HEK293 (cell line): ENCODE measurements at regions not wholly inside any gene's neighbourhood (a gene's known extent, or its start where the extent isn't known, plus 50 kb on each side); places are given as distances from the start of the nearest gene placed in this dataset.

ENCODE experiments used
- CTCF ChIA-PET: fragments of 350-600 bp; formaldehyde crosslinking; extraction: SDS; loops from one replicate; lab custom pipeline; 2021; ENCODE audit warnings: antibody characterized with exemption; lab: Yijun Ruan, JAX
- POLR2A ChIA-PET: fragments of 300-600 bp; formaldehyde crosslinking; extraction: SDS; loops from one replicate; lab custom pipeline; 2020; ENCODE audit warnings: antibody characterized with exemption, inconsistent platforms; lab: Yijun Ruan, JAX
- H3K27ac ChIP-seq: fragments of 200-500 bp; sonication (Bioruptor generic); 2 replicates; pipeline ENCODE4 v1.5.1; 2014; ENCODE audit warnings: low read depth, low read length, control low read depth, inconsistent platforms; ENCODE audit errors: extremely low read depth
- H3K36me3 ChIP-seq, 2 experiments: fragments of 200-500 bp in 1 of 2; sonication (Bioruptor generic) in 1 of 2; 1 replicate in 1 of 2; 2 replicates in 1 of 2; pipeline ENCODE4 v1.5.1; 2014 to 2017; ENCODE audit warnings: inconsistent platforms in 2 of 2, low read length in 2 of 2; ENCODE audit not compliant: control insufficient read depth in 2 of 2, insufficient read depth in 1 of 2
- H3K4me1 ChIP-seq: fragments of 200-500 bp; sonication (Bioruptor generic); 2 replicates; pipeline ENCODE4 v1.5.1; 2014; ENCODE audit warnings: mild to moderate bottlenecking, low read length, inconsistent platforms; ENCODE audit not compliant: control insufficient read depth, insufficient read depth
- H3K4me3 ChIP-seq: 2 replicates; pipeline ENCODE4 v1.5.1; 2011; ENCODE audit warnings: low read depth, mild to moderate bottlenecking, control low read depth, low read length, moderate library complexity
- H3K9me3 ChIP-seq: fragments of 200-500 bp; sonication (Bioruptor generic); 2 replicates; pipeline ENCODE4 v1.5.1; 2014; ENCODE audit warnings: low read depth, low read length, inconsistent platforms; ENCODE audit not compliant: control insufficient read depth, insufficient read depth
- ZFP37 ChIP-seq: fragments of 450-650 bp; formaldehyde crosslinking; IDR thresholded peaks from 2 replicates; pipeline ENCODE4 v1.5.1; 2016; ENCODE audit warnings: missing biosample characterization, missing genetic modification characterization
- ZNF426 ChIP-seq: fragments of 450-650 bp; formaldehyde crosslinking; IDR thresholded peaks from 2 replicates; pipeline ENCODE4 v1.5.1; 2017; ENCODE audit warnings: missing biosample characterization, missing genetic modification characterization, mild to moderate bottlenecking, inconsistent platforms, moderate library complexity
- ZNF626 ChIP-seq: fragments of 450-650 bp; sonication (Bioruptor Pico); formaldehyde crosslinking; IDR thresholded peaks from 2 replicates; pipeline ENCODE4 v1.5.1; 2018; ENCODE audit warnings: missing biosample characterization, missing genetic modification characterization, inconsistent platforms
- ZNF76 ChIP-seq: fragments of 450-650 bp; formaldehyde crosslinking; IDR thresholded peaks from 2 replicates; pipeline ENCODE4; 2016; ENCODE audit warnings: low read depth, missing biosample characterization, missing genetic modification characterization, borderline replicate concordance
- ZNF843 ChIP-seq: fragments of 450-650 bp; formaldehyde crosslinking; IDR thresholded peaks from 2 replicates; pipeline ENCODE4 v1.5.1; 2016; ENCODE audit warnings: missing biosample characterization, missing genetic modification characterization
- ZSCAN30 ChIP-seq: fragments of 450-650 bp; IDR thresholded peaks from 2 replicates; pipeline ENCODE4 v1.5.1; 2018; ENCODE audit warnings: missing biosample characterization, mild to moderate bottlenecking, missing genetic modification characterization, moderate library complexity
- ZXDB ChIP-seq: fragments of 450-650 bp; formaldehyde crosslinking; IDR thresholded peaks from 2 replicates; pipeline ENCODE4 v1.5.1; 2016; ENCODE audit warnings: missing biosample characterization, missing genetic modification characterization
- TF ChIP-seq, protein P1 (sequence below): fragments of 450-650 bp; formaldehyde crosslinking; IDR thresholded peaks from 2 replicates; pipeline ENCODE4 v1.5.1; 2016; ENCODE audit warnings: missing biosample characterization, missing genetic modification characterization
- TF ChIP-seq, protein P2 (sequence below): fragments of 450-650 bp; formaldehyde crosslinking; IDR thresholded peaks from 2 replicates; pipeline ENCODE4 v1.5.1; 2017; ENCODE audit warnings: missing biosample characterization, missing genetic modification characterization
- TF ChIP-seq, protein P3 (sequence below): fragments of 450-650 bp; formaldehyde crosslinking; IDR thresholded peaks from 2 replicates; pipeline ENCODE4 v1.5.1; 2016; ENCODE audit warnings: missing biosample characterization, missing genetic modification characterization
- TF ChIP-seq, protein P4 (sequence below): fragments of 450-650 bp; formaldehyde crosslinking; IDR thresholded peaks from 2 replicates; pipeline ENCODE4 v1.5.1; 2016; ENCODE audit warnings: missing biosample characterization, missing genetic modification characterization
- TF ChIP-seq, protein P5 (sequence below): fragments of 450-650 bp; formaldehyde crosslinking; IDR thresholded peaks from 2 replicates; pipeline ENCODE4 v1.5.1; 2017; ENCODE audit warnings: missing biosample characterization, missing genetic modification characterization
- TF ChIP-seq, protein P6 (sequence below): IDR thresholded peaks from 2 replicates; pipeline ENCODE4 v1.6.1; 2011; ENCODE audit warnings: mild to moderate bottlenecking, low read depth, low read length, borderline replicate concordance
- TF ChIP-seq, protein P7 (sequence below): fragments of 450-650 bp; formaldehyde crosslinking; IDR thresholded peaks from 2 replicates; pipeline ENCODE4 v1.5.1; 2016; ENCODE audit warnings: missing biosample characterization, missing genetic modification characterization
- TF ChIP-seq, protein P8 (sequence below): fragments of 450-650 bp; formaldehyde crosslinking; IDR thresholded peaks from 2 replicates; pipeline ENCODE4 v1.5.1; 2016; ENCODE audit warnings: missing biosample characterization, missing genetic modification characterization
- TF ChIP-seq, protein P9 (sequence below): fragments of 450-650 bp; formaldehyde crosslinking; IDR thresholded peaks from 2 replicates; pipeline ENCODE4 v1.5.1; 2016; ENCODE audit warnings: missing biosample characterization, missing genetic modification characterization

DNA sequence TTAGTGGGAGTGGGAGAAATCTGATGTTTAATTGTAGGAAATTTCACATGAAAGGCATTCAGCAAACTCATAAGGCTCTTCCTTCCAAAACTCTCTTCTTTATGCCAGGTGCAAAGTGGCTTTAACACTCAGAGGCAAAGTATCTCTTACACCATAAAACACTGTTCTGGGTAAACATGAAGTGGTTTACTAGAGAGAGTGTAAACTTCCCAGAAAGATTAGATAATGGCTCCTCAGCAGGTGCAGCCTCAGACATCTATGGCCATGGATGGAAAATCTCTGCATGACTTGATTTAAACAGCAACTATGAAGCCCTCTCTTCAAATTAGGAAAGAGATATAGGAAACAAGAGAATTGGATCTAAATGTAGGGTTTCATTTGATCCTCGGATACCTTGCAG, 583.1 kb upstream of the SALL1 start (continued):
- TF ChIP-seq, protein P1, sequence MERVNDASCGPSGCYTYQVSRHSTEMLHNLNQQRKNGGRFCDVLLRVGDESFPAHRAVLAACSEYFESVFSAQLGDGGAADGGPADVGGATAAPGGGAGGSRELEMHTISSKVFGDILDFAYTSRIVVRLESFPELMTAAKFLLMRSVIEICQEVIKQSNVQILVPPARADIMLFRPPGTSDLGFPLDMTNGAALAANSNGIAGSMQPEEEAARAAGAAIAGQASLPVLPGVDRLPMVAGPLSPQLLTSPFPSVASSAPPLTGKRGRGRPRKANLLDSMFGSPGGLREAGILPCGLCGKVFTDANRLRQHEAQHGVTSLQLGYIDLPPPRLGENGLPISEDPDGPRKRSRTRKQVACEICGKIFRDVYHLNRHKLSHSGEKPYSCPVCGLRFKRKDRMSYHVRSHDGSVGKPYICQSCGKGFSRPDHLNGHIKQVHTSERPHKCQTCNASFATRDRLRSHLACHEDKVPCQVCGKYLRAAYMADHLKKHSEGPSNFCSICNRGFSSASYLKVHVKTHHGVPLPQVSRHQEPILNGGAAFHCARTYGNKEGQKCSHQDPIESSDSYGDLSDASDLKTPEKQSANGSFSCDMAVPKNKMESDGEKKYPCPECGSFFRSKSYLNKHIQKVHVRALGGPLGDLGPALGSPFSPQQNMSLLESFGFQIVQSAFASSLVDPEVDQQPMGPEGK (tag by site-specific recombination), result no peak
- TF ChIP-seq, protein P2, sequence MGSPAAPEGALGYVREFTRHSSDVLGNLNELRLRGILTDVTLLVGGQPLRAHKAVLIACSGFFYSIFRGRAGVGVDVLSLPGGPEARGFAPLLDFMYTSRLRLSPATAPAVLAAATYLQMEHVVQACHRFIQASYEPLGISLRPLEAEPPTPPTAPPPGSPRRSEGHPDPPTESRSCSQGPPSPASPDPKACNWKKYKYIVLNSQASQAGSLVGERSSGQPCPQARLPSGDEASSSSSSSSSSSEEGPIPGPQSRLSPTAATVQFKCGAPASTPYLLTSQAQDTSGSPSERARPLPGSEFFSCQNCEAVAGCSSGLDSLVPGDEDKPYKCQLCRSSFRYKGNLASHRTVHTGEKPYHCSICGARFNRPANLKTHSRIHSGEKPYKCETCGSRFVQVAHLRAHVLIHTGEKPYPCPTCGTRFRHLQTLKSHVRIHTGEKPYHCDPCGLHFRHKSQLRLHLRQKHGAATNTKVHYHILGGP (tag by site-specific recombination), result peak; percentile 93
- TF ChIP-seq, protein P3, sequence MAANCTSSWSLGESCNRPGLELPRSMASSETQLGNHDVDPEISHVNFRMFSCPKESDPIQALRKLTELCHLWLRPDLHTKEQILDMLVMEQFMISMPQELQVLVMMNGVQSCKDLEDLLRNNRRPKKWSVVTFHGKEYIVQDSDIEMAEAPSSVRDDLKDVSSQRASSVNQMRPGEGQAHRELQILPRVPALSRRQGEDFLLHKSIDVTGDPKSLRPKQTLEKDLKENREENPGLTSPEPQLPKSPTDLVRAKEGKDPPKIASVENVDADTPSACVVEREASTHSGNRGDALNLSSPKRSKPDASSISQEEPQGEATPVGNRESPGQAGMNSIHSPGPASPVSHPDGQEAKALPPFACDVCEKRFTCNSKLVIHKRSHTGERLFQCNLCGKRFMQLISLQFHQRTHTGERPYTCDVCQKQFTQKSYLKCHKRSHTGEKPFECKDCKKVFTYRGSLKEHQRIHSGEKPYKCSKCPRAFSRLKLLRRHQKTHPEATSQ, result no peak
- TF ChIP-seq ZSCAN30 (no peak), ZNF76 (no peak), ZXDB (tag by site-specific recombination) (0 out of 2 replicates have a peak, but pooled peaks have one; percentile 20)
- TF ChIP-seq, protein P4, sequence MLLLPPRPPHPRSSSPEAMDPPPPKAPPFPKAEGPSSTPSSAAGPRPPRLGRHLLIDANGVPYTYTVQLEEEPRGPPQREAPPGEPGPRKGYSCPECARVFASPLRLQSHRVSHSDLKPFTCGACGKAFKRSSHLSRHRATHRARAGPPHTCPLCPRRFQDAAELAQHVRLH (tag by site-specific recombination), result no peak; the same call in 1 of the 2 replicates
- TF ChIP-seq, protein P5, sequence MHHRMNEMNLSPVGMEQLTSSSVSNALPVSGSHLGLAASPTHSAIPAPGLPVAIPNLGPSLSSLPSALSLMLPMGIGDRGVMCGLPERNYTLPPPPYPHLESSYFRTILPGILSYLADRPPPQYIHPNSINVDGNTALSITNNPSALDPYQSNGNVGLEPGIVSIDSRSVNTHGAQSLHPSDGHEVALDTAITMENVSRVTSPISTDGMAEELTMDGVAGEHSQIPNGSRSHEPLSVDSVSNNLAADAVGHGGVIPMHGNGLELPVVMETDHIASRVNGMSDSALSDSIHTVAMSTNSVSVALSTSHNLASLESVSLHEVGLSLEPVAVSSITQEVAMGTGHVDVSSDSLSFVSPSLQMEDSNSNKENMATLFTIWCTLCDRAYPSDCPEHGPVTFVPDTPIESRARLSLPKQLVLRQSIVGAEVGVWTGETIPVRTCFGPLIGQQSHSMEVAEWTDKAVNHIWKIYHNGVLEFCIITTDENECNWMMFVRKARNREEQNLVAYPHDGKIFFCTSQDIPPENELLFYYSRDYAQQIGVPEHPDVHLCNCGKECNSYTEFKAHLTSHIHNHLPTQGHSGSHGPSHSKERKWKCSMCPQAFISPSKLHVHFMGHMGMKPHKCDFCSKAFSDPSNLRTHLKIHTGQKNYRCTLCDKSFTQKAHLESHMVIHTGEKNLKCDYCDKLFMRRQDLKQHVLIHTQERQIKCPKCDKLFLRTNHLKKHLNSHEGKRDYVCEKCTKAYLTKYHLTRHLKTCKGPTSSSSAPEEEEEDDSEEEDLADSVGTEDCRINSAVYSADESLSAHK (tag by site-specific recombination), result 0 out of 2 replicates have a peak, but pooled peaks have one; percentile 31
- TF ChIP-seq, protein P6, sequence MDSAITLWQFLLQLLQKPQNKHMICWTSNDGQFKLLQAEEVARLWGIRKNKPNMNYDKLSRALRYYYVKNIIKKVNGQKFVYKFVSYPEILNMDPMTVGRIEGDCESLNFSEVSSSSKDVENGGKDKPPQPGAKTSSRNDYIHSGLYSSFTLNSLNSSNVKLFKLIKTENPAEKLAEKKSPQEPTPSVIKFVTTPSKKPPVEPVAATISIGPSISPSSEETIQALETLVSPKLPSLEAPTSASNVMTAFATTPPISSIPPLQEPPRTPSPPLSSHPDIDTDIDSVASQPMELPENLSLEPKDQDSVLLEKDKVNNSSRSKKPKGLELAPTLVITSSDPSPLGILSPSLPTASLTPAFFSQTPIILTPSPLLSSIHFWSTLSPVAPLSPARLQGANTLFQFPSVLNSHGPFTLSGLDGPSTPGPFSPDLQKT, result no peak

DNA sequence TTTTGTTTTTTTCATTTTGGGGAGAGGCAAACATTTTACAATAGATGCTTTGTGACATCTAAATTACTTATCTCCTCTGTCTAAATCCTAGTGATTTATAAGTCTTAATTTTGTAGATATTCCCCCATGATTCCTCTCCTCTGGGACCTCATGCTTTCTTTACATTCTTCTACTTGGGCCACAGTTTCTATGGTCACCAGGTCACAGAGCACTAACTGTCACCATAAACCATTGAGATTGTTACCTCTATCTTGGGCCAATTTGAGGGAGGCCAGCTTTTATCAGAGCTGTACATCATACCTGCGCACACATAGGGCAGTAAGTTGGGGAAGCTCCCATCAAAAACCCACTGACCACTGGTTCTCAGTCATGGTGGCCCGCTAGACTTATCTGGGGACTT, 582.1 kb upstream of the SALL1 start:
- ChIA-PET CTCF (no interaction called here), POLR2A (no interaction called here)
- H3K9me3 ChIP-seq, result no peaks in the 10 kb centered on the region
- H3K36me3 ChIP-seq, result no peaks in the 10 kb centered on the region
- H3K4me1 ChIP-seq, result peaks cover 2% of the 10 kb centered on the region; the same call in 1 of the 2 replicates
- no peak overlapping the region for H3K27ac ChIP-seq
- H3K4me3 ChIP-seq, result no peak overlapping the region
- TF ChIP-seq ZNF626 (no peak), ZNF426 (tag by site-specific recombination) (no peak), ZNF843 (no peak), ZFP37 (tag by site-specific recombination) (no peak)
- TF ChIP-seq, protein P7, sequence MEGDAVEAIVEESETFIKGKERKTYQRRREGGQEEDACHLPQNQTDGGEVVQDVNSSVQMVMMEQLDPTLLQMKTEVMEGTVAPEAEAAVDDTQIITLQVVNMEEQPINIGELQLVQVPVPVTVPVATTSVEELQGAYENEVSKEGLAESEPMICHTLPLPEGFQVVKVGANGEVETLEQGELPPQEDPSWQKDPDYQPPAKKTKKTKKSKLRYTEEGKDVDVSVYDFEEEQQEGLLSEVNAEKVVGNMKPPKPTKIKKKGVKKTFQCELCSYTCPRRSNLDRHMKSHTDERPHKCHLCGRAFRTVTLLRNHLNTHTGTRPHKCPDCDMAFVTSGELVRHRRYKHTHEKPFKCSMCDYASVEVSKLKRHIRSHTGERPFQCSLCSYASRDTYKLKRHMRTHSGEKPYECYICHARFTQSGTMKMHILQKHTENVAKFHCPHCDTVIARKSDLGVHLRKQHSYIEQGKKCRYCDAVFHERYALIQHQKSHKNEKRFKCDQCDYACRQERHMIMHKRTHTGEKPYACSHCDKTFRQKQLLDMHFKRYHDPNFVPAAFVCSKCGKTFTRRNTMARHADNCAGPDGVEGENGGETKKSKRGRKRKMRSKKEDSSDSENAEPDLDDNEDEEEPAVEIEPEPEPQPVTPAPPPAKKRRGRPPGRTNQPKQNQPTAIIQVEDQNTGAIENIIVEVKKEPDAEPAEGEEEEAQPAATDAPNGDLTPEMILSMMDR, result no peak
- TF ChIP-seq, protein P8, sequence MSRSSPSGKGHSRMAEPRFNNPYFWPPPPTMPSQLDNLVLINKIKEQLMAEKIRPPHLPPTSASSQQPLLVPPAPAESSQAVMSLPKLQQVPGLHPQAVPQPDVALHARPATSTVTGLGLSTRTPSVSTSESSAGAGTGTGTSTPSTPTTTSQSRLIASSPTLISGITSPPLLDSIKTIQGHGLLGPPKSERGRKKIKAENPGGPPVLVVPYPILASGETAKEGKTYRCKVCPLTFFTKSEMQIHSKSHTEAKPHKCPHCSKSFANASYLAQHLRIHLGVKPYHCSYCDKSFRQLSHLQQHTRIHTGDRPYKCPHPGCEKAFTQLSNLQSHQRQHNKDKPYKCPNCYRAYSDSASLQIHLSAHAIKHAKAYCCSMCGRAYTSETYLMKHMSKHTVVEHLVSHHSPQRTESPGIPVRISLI (tag by site-specific recombination), result no peak
- TF ChIP-seq, protein P9, sequence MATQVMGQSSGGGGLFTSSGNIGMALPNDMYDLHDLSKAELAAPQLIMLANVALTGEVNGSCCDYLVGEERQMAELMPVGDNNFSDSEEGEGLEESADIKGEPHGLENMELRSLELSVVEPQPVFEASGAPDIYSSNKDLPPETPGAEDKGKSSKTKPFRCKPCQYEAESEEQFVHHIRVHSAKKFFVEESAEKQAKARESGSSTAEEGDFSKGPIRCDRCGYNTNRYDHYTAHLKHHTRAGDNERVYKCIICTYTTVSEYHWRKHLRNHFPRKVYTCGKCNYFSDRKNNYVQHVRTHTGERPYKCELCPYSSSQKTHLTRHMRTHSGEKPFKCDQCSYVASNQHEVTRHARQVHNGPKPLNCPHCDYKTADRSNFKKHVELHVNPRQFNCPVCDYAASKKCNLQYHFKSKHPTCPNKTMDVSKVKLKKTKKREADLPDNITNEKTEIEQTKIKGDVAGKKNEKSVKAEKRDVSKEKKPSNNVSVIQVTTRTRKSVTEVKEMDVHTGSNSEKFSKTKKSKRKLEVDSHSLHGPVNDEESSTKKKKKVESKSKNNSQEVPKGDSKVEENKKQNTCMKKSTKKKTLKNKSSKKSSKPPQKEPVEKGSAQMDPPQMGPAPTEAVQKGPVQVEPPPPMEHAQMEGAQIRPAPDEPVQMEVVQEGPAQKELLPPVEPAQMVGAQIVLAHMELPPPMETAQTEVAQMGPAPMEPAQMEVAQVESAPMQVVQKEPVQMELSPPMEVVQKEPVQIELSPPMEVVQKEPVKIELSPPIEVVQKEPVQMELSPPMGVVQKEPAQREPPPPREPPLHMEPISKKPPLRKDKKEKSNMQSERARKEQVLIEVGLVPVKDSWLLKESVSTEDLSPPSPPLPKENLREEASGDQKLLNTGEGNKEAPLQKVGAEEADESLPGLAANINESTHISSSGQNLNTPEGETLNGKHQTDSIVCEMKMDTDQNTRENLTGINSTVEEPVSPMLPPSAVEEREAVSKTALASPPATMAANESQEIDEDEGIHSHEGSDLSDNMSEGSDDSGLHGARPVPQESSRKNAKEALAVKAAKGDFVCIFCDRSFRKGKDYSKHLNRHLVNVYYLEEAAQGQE, result no peak
